HEK293 (cell line): ENCODE measurements at regions not wholly inside any gene's neighbourhood (a gene's known extent, or its start where the extent isn't known, plus 50 kb on each side); places are given as distances from the start of the nearest gene placed in this dataset.

Experiments
- KLF10 ChIP-seq: fragments of 450-650 bp; IDR thresholded peaks from 2 replicates; pipeline ENCODE4 v1.5.1; 2018; ENCODE audit warnings: missing biosample characterization, mild to moderate bottlenecking, missing genetic modification characterization
- SETDB1 ChIP-seq: IDR thresholded peaks from one replicate; pipeline ENCODE4 v1.6.1; 2017; ENCODE audit warnings: mild to moderate bottlenecking, low read length, moderate library complexity, mixed read lengths; ENCODE audit not compliant: insufficient read length
- YY1 ChIP-seq: fragments of 450-650 bp; formaldehyde crosslinking; IDR thresholded peaks from 2 replicates; pipeline ENCODE4 v1.5.1; 2018; ENCODE audit warnings: missing biosample characterization, missing genetic modification characterization
- ZNF121 ChIP-seq: fragments of 450-650 bp; formaldehyde crosslinking; IDR thresholded peaks from 2 replicates; pipeline ENCODE4 v1.5.1; 2016; ENCODE audit warnings: missing biosample characterization, missing genetic modification characterization
- ZNF174 ChIP-seq: fragments of 450-650 bp; formaldehyde crosslinking; IDR thresholded peaks from 2 replicates; pipeline ENCODE4 v1.5.0; 2017; ENCODE audit warnings: missing biosample characterization, mild to moderate bottlenecking, missing genetic modification characterization
- ZNF23 ChIP-seq: fragments of 450-650 bp; formaldehyde crosslinking; IDR thresholded peaks from 2 replicates; pipeline ENCODE4 v1.5.1; 2016; ENCODE audit warnings: missing biosample characterization, missing genetic modification characterization, borderline replicate concordance
- ZNF239 ChIP-seq: fragments of 450-650 bp; formaldehyde crosslinking; IDR thresholded peaks from 2 replicates; pipeline ENCODE4 v1.5.1; 2016; ENCODE audit warnings: missing biosample characterization, missing genetic modification characterization
- ZNF600 ChIP-seq: fragments of 450-650 bp; formaldehyde crosslinking; IDR thresholded peaks from 2 replicates; pipeline ENCODE4 v1.5.1; 2016; ENCODE audit warnings: missing biosample characterization, missing genetic modification characterization
- TF ChIP-seq, protein P1 (sequence below): fragments of 450-650 bp; formaldehyde crosslinking; IDR thresholded peaks from 2 replicates; pipeline ENCODE4 v1.5.1; 2017; ENCODE audit warnings: missing biosample characterization, missing genetic modification characterization
- TF ChIP-seq, protein P2 (sequence below): fragments of 450-650 bp; formaldehyde crosslinking; IDR thresholded peaks from 2 replicates; pipeline ENCODE4 v1.5.1; 2016; ENCODE audit warnings: missing biosample characterization, missing genetic modification characterization
- TF ChIP-seq, protein P3 (sequence below): fragments of 450-650 bp; formaldehyde crosslinking; IDR thresholded peaks from 2 replicates; pipeline ENCODE4 v1.5.1; 2016; ENCODE audit warnings: missing biosample characterization, missing genetic modification characterization

DNA sequence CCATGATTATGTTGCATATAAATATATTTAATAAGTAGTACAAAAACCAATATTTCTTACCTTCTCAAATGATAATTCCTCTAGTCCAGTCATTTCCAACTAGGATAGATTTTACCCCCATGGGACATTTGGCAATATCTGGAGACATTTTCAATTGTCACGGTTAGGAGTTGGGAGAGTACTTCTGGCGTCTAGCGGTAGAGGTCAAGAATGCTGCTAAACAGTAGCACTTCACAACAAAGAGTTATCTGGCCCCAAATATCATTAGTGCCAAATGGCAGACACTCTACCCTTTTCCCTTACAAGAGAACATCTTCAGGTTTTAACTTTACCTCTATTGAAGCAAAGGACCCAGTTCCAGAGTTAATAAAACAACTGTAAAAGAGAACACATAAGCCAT, 168.1 kb downstream of the FAT4 start:
- no peak for TF ChIP-seq KLF10 (tag by site-specific recombination)
- TF ChIP-seq ZNF600 = no peak
- TF ChIP-seq, protein P1, sequence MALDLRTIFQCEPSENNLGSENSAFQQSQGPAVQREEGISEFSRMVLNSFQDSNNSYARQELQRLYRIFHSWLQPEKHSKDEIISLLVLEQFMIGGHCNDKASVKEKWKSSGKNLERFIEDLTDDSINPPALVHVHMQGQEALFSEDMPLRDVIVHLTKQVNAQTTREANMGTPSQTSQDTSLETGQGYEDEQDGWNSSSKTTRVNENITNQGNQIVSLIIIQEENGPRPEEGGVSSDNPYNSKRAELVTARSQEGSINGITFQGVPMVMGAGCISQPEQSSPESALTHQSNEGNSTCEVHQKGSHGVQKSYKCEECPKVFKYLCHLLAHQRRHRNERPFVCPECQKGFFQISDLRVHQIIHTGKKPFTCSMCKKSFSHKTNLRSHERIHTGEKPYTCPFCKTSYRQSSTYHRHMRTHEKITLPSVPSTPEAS (tag by site-specific recombination) = no peak
- TF ChIP-seq, protein P2, sequence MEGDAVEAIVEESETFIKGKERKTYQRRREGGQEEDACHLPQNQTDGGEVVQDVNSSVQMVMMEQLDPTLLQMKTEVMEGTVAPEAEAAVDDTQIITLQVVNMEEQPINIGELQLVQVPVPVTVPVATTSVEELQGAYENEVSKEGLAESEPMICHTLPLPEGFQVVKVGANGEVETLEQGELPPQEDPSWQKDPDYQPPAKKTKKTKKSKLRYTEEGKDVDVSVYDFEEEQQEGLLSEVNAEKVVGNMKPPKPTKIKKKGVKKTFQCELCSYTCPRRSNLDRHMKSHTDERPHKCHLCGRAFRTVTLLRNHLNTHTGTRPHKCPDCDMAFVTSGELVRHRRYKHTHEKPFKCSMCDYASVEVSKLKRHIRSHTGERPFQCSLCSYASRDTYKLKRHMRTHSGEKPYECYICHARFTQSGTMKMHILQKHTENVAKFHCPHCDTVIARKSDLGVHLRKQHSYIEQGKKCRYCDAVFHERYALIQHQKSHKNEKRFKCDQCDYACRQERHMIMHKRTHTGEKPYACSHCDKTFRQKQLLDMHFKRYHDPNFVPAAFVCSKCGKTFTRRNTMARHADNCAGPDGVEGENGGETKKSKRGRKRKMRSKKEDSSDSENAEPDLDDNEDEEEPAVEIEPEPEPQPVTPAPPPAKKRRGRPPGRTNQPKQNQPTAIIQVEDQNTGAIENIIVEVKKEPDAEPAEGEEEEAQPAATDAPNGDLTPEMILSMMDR (tag by site-specific recombination) = no peak
- TF ChIP-seq, protein P3, sequence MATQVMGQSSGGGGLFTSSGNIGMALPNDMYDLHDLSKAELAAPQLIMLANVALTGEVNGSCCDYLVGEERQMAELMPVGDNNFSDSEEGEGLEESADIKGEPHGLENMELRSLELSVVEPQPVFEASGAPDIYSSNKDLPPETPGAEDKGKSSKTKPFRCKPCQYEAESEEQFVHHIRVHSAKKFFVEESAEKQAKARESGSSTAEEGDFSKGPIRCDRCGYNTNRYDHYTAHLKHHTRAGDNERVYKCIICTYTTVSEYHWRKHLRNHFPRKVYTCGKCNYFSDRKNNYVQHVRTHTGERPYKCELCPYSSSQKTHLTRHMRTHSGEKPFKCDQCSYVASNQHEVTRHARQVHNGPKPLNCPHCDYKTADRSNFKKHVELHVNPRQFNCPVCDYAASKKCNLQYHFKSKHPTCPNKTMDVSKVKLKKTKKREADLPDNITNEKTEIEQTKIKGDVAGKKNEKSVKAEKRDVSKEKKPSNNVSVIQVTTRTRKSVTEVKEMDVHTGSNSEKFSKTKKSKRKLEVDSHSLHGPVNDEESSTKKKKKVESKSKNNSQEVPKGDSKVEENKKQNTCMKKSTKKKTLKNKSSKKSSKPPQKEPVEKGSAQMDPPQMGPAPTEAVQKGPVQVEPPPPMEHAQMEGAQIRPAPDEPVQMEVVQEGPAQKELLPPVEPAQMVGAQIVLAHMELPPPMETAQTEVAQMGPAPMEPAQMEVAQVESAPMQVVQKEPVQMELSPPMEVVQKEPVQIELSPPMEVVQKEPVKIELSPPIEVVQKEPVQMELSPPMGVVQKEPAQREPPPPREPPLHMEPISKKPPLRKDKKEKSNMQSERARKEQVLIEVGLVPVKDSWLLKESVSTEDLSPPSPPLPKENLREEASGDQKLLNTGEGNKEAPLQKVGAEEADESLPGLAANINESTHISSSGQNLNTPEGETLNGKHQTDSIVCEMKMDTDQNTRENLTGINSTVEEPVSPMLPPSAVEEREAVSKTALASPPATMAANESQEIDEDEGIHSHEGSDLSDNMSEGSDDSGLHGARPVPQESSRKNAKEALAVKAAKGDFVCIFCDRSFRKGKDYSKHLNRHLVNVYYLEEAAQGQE (tag by site-specific recombination) = no peak
- TF ChIP-seq ZNF239 (tag by site-specific recombination) = no peak
- no peak for TF ChIP-seq SETDB1
- no peak for TF ChIP-seq ZNF121 (tag by site-specific recombination)
- no peak for TF ChIP-seq ZNF23 (tag by site-specific recombination)
- no peak for TF ChIP-seq YY1
- TF ChIP-seq ZNF174 (tag by site-specific recombination) = no peak
